K562 (cell line): ENCODE measurements at regions not wholly inside any gene's neighbourhood (a gene's known extent, or its start where the extent isn't known, plus 50 kb on each side); places are given as distances from the start of the nearest gene placed in this dataset.

ENCODE experiments used
- ATAC-seq: fragments of 200-7000 bp; cut with Tn5 transposase; 3 replicates; pipeline ENCODE4 v1.9.1; 2020; ENCODE audit warnings: moderate library complexity
- BruUV-seq: library from RNA; stranded (reverse); fragments of 400-500 nt; replicated peaks from 2 replicates; lab custom pipeline; 2021; lab: Mats Ljungman, UMichigan
- CTCF ChIA-PET: fragments of 300-600 bp; formaldehyde crosslinking; extraction: SDS; loops from one replicate; lab custom pipeline; 2021; ENCODE audit warnings: low intra/inter-chr PET ratio; lab: Yijun Ruan, JAX
- POLR2A ChIA-PET: fragments of 300-600, 350-650 bp; sonication (Branson Sonifier 250); formaldehyde crosslinking; extraction: SDS; loops from one replicate; lab custom pipeline; 2021; ENCODE audit warnings: antibody characterized with exemption, inconsistent platforms; lab: Yijun Ruan, JAX
- DNase-seq, 4 experiments: peaks; one replicate each; pipeline versions ENCODE4 v3.0.0 to v3.0.0-alpha.2; 2011 to 2018; ENCODE audit warnings: low spot score in 3 of 4, mixed read lengths in 3 of 4; ENCODE audit errors: extremely low read depth in 1 of 4
- FAIRE-seq: peaks from 2 replicates; lab custom pipeline; 2011; peaks lifted over from hg19 to GRCh38; lab: Jason Lieb, UNC
- H2AFZ ChIP-seq: 2 replicates; pipeline ENCODE4 v1.6.0; 2011; ENCODE audit warnings: low read depth, low read length, control low read depth, inconsistent platforms
- H3K27ac ChIP-seq: fragments of 200-600 bp; 3 replicates; pipeline ENCODE4 v1.8.0; 2011; ENCODE audit warnings: low read depth, mild to moderate bottlenecking, control low read depth, inconsistent platforms, low read length, moderate library complexity, mixed read lengths; ENCODE audit errors: extremely low read depth
- H3K27me3 ChIP-seq, 2 experiments: fragments of 300-600 bp in 1 of 2; 2 replicates in 1 of 2; 3 replicates in 1 of 2; pipeline versions ENCODE4 v1.6.0 to v1.8.0; 2011; ENCODE audit warnings: inconsistent platforms in 2 of 2, low read length in 2 of 2, mild to moderate bottlenecking in 1 of 2, mixed read lengths in 1 of 2, moderate library complexity in 1 of 2; ENCODE audit not compliant: control insufficient read depth in 2 of 2, insufficient read depth in 2 of 2
- H3K36me3 ChIP-seq: fragments of 300-600 bp; 3 replicates; pipeline ENCODE4 v1.8.0; 2011; ENCODE audit warnings: mild to moderate bottlenecking, low read length, inconsistent platforms; ENCODE audit not compliant: control insufficient read depth, insufficient read depth
- H3K4me1 ChIP-seq, 2 experiments: fragments of 200-600 bp in 1 of 2; replicated peaks in 1 of 2; 2 replicates in 1 of 2; 3 replicates in 1 of 2; pipeline versions ENCODE4 v1.5.1 to v1.8.0; 2011; ENCODE audit warnings: inconsistent platforms in 2 of 2, low read length in 2 of 2, mild to moderate bottlenecking in 1 of 2, mixed read lengths in 1 of 2, moderate library complexity in 1 of 2; ENCODE audit not compliant: control insufficient read depth in 2 of 2, insufficient read depth in 2 of 2
- H3K4me2 ChIP-seq: 2 replicates; pipeline ENCODE4 v1.6.1; 2011; ENCODE audit warnings: low read length, control low read depth, inconsistent platforms, mixed read lengths; ENCODE audit not compliant: insufficient read depth
- H3K4me3 ChIP-seq: fragments of 200-600 bp; sonication (generic), shearing (Covaris generic); 2 replicates; pipeline ENCODE4 v1.5.1; 2016; ENCODE audit warnings: control low read depth, inconsistent platforms
- H3K79me2 ChIP-seq: fragments of 200-600 bp; 3 replicates; pipeline ENCODE4 v1.8.0; 2011; ENCODE audit warnings: low read length, inconsistent platforms; ENCODE audit not compliant: control insufficient read depth, insufficient read depth
- H3K9ac ChIP-seq, 2 experiments: 2 replicates each; pipeline versions ENCODE4 v1.6.0 to v1.6.1; 2011; ENCODE audit warnings: low read depth in 2 of 2, low read length in 2 of 2, control low read depth in 1 of 2, inconsistent platforms in 1 of 2, mild to moderate bottlenecking in 1 of 2, mixed read lengths in 1 of 2; ENCODE audit not compliant: insufficient read depth in 1 of 2
- H3K9me1 ChIP-seq: one replicate; pipeline ENCODE4 v1.6.0; 2011; ENCODE audit warnings: inconsistent platforms, mild to moderate bottlenecking, low read length, moderate library complexity; ENCODE audit not compliant: control insufficient read depth, insufficient read depth
- H3K9me3 ChIP-seq: replicated peaks from 2 replicates; pipeline ENCODE4 v1.5.1; 2011; ENCODE audit warnings: low read depth, low read length, inconsistent platforms; ENCODE audit not compliant: control insufficient read depth, insufficient read depth
- H4K20me1 ChIP-seq: replicated peaks from 2 replicates; pipeline ENCODE4 v1.6.1; 2011; ENCODE audit warnings: low read length, inconsistent platforms, mixed read lengths; ENCODE audit not compliant: control insufficient read depth, insufficient read depth
- ARID2 ChIP-seq: fragments of 450-650 bp; IDR thresholded peaks from 2 replicates; pipeline ENCODE4 v1.6.1; 2017; ENCODE audit warnings: antibody characterized with exemption, mild to moderate bottlenecking
- CREB3 ChIP-seq: fragments of 450-650 bp; conservative IDR thresholded peaks from 2 replicates; pipeline ENCODE4 v1.6.1; 2016; ENCODE audit warnings: missing genetic modification characterization, low read depth, mild to moderate bottlenecking, missing compliant biosample characterization, moderate library complexity
- ETV1 ChIP-seq: fragments of 450-650 bp; conservative IDR thresholded peaks from 2 replicates; pipeline ENCODE4 v1.6.1; 2016; ENCODE audit warnings: missing genetic modification characterization, control low read depth, low read depth, missing compliant biosample characterization
- HDAC6 ChIP-seq: IDR thresholded peaks from 2 replicates; pipeline ENCODE4 v1.6.1; 2012; ENCODE audit warnings: low read depth, mild to moderate bottlenecking, control low read depth, inconsistent platforms, low read length, moderate library complexity
- HSF4 ChIP-seq: fragments of 250-450 bp; sonication (Bioruptor Pico); IDR thresholded peaks from 2 replicates; pipeline ENCODE4 v2.1.2; 2022; ENCODE audit warnings: mild to moderate bottlenecking, moderate library complexity, borderline replicate concordance
- KDM4B ChIP-seq, 2 experiments: fragments of 450-650 bp in 1 of 2; sonication (generic) in 1 of 2; IDR thresholded peaks; 2 replicates each; pipeline ENCODE4 v1.6.1; 2016 to 2017; ENCODE audit warnings: borderline replicate concordance in 2 of 2, antibody characterized with exemption in 1 of 2, low read depth in 1 of 2, mild to moderate bottlenecking in 1 of 2
- NR1H2 ChIP-seq: sonication (generic); formaldehyde crosslinking; IDR thresholded peaks from 2 replicates; pipeline ENCODE4 v1.4.0; 2020; ENCODE audit warnings: mild to moderate bottlenecking, missing genetic modification reagents
- RBM22 ChIP-seq: fragments of 200-400 bp; formaldehyde crosslinking; IDR thresholded peaks from 2 replicates; pipeline ENCODE4 v1.6.1; 2018; ENCODE audit warnings: low read length, low read depth; ENCODE audit not compliant: poor library complexity, severe bottlenecking
- TEAD1 ChIP-seq, 2 experiments: fragments of 450-650 bp in 1 of 2; sonication (generic) in 1 of 2; formaldehyde crosslinking; IDR thresholded peaks; 2 replicates each; pipeline versions ENCODE4 v1.4.0 to v1.8.0; 2020 to 2022; ENCODE audit warnings: mild to moderate bottlenecking in 2 of 2, missing genetic modification reagents in 1 of 2
- THRA ChIP-seq: fragments of 450-650 bp; IDR thresholded peaks from 2 replicates; pipeline ENCODE4 v1.6.1; 2017; ENCODE audit warnings: mild to moderate bottlenecking, moderate library complexity
- ZBED1 ChIP-seq: IDR thresholded peaks from 2 replicates; pipeline ENCODE4 v1.6.1; 2014
- ZNF584 ChIP-seq: fragments of 200-800 bp; sonication (Bioruptor generic); IDR thresholded peaks from 2 replicates; pipeline ENCODE4 v1.6.1; 2016; ENCODE audit warnings: low read depth, mild to moderate bottlenecking, missing genetic modification characterization, missing compliant biosample characterization
- in situ Hi-C: fragments of 300-500 bp; cut with MboI; formaldehyde crosslinking; loops from 4 replicates; pipeline ENCODE4 v1.15.0; 2018; ENCODE audit warnings: inconsistent platforms, mixed read lengths
- intact Hi-C: fragments of 100-400 bp; cut with micrococcal nuclease; formaldehyde crosslinking; loops from 2 replicates; pipeline ENCODE4 v1.14.2; 2022

GRCh38 chr5:37954561-37954960 lies 114.7 kb upstream of the GDNF start:
- H3K27me3 ChIP-seq = 0 out of 5 replicates have a peak, but pooled peaks cover 0 to 5% of the 10 kb centered on the region in 2 experiments
- H3K4me1 ChIP-seq = no peaks in the 10 kb centered on the region
- ATAC-seq (no peak), FAIRE-seq (no peak), DNase-seq (no peak)
- CTCF ChIA-PET = no interaction called here
- no TSS peak for BruUV-seq
- intact Hi-C loops (no loop called here), in situ Hi-C loops (no loop called here)
- no peaks in the 10 kb centered on the region for H3K79me2 ChIP-seq
- 0 out of 2 replicates have a peak, but pooled peaks cover 5% of the 10 kb centered on the region for H3K9me3 ChIP-seq
- H4K20me1 ChIP-seq = no peaks in the 10 kb centered on the region
- H3K4me3 ChIP-seq = no peak overlapping the region
- no peak overlapping the region for H3K27ac ChIP-seq
- H3K36me3 ChIP-seq = no peaks in the 10 kb centered on the region
- TF ChIP-seq THRA = no peak
- TF ChIP-seq ETV1 (tag) = no peak
- no peak for TF ChIP-seq RBM22
- TF ChIP-seq ARID2 = no peak
- no peak for TF ChIP-seq HSF4
- no peak for TF ChIP-seq KDM4B (IDR thresholded peaks at IDR 0.05; ENCODE audit: borderline replicate concordance in 2 of 2, low read depth in 1 of 2)
- no peak for TF ChIP-seq NR1H2 (CRISPR knock-in tag)
- TF ChIP-seq TEAD1 (CRISPR knock-in tag; IDR thresholded peaks at IDR 0.05) = no peak
- no peak for TF ChIP-seq HDAC6
- TF ChIP-seq CREB3 (tag) = no peak
- no peak for TF ChIP-seq ZBED1
- no peak for TF ChIP-seq ZNF584
- H3K9me1 ChIP-seq = no peaks in the 10 kb centered on the region
- H3K4me2 ChIP-seq = no peak overlapping the region
- POLR2A ChIA-PET = no interaction called here
- H2AFZ ChIP-seq = no peak overlapping the region
- H3K9ac ChIP-seq = no peak overlapping the region
